Stomach (tissue), 8 donors: ENCODE measurements at regions not wholly inside any gene's neighbourhood (a gene's known extent, or its start where the extent isn't known, plus 50 kb on each side); places are given as distances from the start of the nearest gene placed in this dataset.

Source experiments
- DNase-seq, 2 donors: peaks; one replicate each; pipeline versions ENCODE4 v3.0.0 to v3.0.0-alpha.2; 2013 to 2019
- H3K27ac ChIP-seq, 5 donors: fragments of 200-600 bp in 4 of 5; sonication (generic) in 4 of 5; one replicate each; pipeline ENCODE4 v1.5.1; 2013 to 2019; ENCODE audit warnings: mild to moderate bottlenecking in 1 of 5, moderate library complexity in 1 of 5
- H3K27me3 ChIP-seq, 3 donors: fragments of 200-600 bp; sonication (generic); one replicate each; pipeline ENCODE4 v1.5.1; 2017 to 2019; ENCODE audit warnings: mixed run types in 1 of 3
- H3K36me3 ChIP-seq, 4 donors: fragments of 200-600 bp; sonication (generic); 1 replicate in 3 of 4; 2 replicates in 1 of 4; pipeline ENCODE4 v1.5.1; 2016 to 2019
- H3K4me1 ChIP-seq, 4 donors: fragments of 200-600 bp; sonication (generic); one replicate each; pipeline ENCODE4 v1.5.1; 2016 to 2019
- H3K4me3 ChIP-seq, 4 donors: fragments of 200-600 bp; sonication (generic) in 3 of 4; one replicate each; pipeline ENCODE4 v1.5.1; 2016 to 2019; ENCODE audit warnings: mild to moderate bottlenecking in 1 of 4
- H3K9me3 ChIP-seq, 4 donors: fragments of 200-600 bp; sonication (generic); one replicate each; pipeline ENCODE4 v1.5.1; 2016 to 2019
- EP300 ChIP-seq: sonication (generic); formaldehyde crosslinking; IDR thresholded peaks from one replicate; pipeline ENCODE4 v1.6.1; 2017; ENCODE audit warnings: antibody characterized with exemption
- POLR2A ChIP-seq, 4 donors: fragments of 450-650 bp; IDR thresholded peaks; one replicate each; pipeline ENCODE4 v1.6.1; 2016; ENCODE audit warnings: antibody characterized with exemption in 4 of 4, control low read depth in 2 of 4, mild to moderate bottlenecking in 1 of 4, moderate library complexity in 1 of 4
- POLR2AphosphoS5 ChIP-seq, 3 donors: sonication (generic); formaldehyde crosslinking; IDR thresholded peaks; one replicate each; pipeline ENCODE4 v1.6.1; 2016; ENCODE audit warnings: antibody characterized with exemption in 3 of 3
- WGBS, 5 donors: extraction: QIAGEN DNeasy Blood & Tissue Kit in 3 of 5; methylation state at CpG; one replicate each; pipeline versions ENCODE4 v1.1.5 to v1.1.7; 2013 to 2018; 5-methylcytosine and 5-hydroxymethylcytosine counted together
- intact Hi-C: fragments of 100-400 bp; cut with DNase I; formaldehyde crosslinking; loops from one replicate; pipeline ENCODE4 v1.15.1; 2023; ENCODE audit warnings: low total_unique reads
- TF ChIP-seq, protein P1 (sequence below), 7 experiments: fragments of 450-650 bp in 4 of 7; fragments of 200-600 bp in 3 of 7; sonication (generic) in 3 of 7; IDR thresholded peaks; one replicate each; pipeline ENCODE4 v1.5.1; 2016 to 2019; ENCODE audit warnings: antibody characterized with exemption in 7 of 7, control low read depth in 2 of 7, mild to moderate bottlenecking in 1 of 7
- donor health status: healthy with polysubstance abuse.
- donor health status: Bipolar disorder and iron deficiency.
- donor health status: healthy.

GRCh38 chr10:6881987-6882386, 301.9 kb upstream of the PRKCQ start:
- H3K27me3 ChIP-seq, result peaks cover 0 to 17% (median 4%) of the 10 kb centered on the region in 3 donors
- no peaks in the 10 kb centered on the region for H3K9me3 ChIP-seq
- TF ChIP-seq POLR2AphosphoS5 (IDR thresholded peaks at IDR 0.05) (no peak), POLR2A (IDR thresholded peaks at IDR 0.05) (no peak), EP300 (no peak)
- TF ChIP-seq, protein P1, sequence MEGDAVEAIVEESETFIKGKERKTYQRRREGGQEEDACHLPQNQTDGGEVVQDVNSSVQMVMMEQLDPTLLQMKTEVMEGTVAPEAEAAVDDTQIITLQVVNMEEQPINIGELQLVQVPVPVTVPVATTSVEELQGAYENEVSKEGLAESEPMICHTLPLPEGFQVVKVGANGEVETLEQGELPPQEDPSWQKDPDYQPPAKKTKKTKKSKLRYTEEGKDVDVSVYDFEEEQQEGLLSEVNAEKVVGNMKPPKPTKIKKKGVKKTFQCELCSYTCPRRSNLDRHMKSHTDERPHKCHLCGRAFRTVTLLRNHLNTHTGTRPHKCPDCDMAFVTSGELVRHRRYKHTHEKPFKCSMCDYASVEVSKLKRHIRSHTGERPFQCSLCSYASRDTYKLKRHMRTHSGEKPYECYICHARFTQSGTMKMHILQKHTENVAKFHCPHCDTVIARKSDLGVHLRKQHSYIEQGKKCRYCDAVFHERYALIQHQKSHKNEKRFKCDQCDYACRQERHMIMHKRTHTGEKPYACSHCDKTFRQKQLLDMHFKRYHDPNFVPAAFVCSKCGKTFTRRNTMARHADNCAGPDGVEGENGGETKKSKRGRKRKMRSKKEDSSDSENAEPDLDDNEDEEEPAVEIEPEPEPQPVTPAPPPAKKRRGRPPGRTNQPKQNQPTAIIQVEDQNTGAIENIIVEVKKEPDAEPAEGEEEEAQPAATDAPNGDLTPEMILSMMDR (IDR thresholded peaks at IDR 0.05), result no peak
- no peaks in the 10 kb centered on the region for H3K4me1 ChIP-seq
- intact Hi-C loops, result no loop called here
- no peaks in the 10 kb centered on the region for H3K36me3 ChIP-seq
- WGBS, 5 donors, result 45 to 93% (median 90%) methylated on average over 1 of the region's 1 CpG
- H3K4me3 ChIP-seq, result no peak overlapping the region
- H3K27ac ChIP-seq, result no peak overlapping the region
- no peak for DNase-seq

DNA sequence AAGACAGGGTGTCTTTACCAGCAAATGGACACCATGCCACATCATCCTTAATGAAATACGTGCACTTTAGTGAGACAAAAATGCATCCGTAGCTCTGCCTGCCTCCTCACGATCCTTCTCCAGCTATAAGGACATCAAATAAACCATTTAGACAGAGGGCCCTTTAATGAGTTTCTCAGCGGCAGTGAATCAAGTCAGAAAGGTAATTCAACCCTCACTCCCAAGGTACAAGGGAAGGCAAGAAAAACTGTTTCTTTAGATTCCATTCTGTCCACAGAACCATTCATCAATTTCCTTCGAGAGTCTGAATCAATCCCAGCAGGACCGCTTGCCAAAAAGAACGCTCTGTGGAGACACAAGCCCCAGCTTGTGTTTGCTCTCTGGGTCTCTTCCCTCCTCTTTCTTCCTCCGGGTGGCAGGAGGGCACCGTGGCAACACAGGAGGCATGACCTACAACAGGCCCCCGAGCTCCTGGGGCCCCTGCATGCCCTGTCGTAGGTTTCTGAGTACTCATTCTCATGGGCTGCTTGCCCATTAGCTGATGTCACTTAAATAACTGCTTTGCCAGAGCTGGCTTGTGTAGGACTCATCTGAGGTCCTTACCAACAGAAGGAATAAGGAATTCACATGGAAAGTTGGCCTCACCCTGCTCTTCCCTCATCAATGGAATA, 297.8 kb upstream of the PRKCQ start:
- intact Hi-C loops, result no loop called here
- no peaks in the 10 kb centered on the region for H3K36me3 ChIP-seq
- WGBS, 5 donors, result 35 to 46% (median 39%) methylated on average over 11 of the region's 11 CpGs
- H3K4me3 ChIP-seq, result no peak overlapping the region
- DNase-seq, result peak in 1 of 2 donors; percentile 44
- no peak overlapping the region for H3K27ac ChIP-seq
- H3K4me1 ChIP-seq, result no peaks in the 10 kb centered on the region
- H3K9me3 ChIP-seq, result no peaks in the 10 kb centered on the region
- H3K27me3 ChIP-seq, result peaks cover 0 to 28% (median 4%) of the 10 kb centered on the region in 3 donors
- TF ChIP-seq POLR2AphosphoS5 (IDR thresholded peaks at IDR 0.05) (no peak), EP300 (no peak), POLR2A (IDR thresholded peaks at IDR 0.05) (no peak)
- TF ChIP-seq, protein P1 (IDR thresholded peaks at IDR 0.05), result no peak

DNA sequence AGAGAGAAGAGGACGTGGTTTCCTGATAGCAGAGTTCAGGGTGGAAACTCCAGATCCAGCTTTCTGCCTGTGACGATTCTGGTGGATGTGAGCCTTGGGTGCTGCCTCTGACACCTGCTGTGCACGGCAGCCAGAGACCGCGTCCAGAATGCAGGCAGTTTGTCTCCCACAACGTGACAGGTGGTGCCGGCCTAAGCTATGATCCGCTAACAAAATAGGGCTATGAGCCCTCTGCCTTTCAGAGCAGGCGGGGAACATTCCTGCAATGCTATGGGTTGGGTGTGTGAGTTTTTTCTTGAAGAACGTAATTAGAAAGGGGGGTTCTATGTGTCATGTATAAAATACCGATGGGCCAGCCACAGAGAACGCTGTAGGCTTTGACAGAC, 297.3 kb upstream of the PRKCQ start:
- H3K9me3 ChIP-seq, result no peaks in the 10 kb centered on the region
- no peak for TF ChIP-seq POLR2A (IDR thresholded peaks at IDR 0.05)
- TF ChIP-seq EP300, result no peak
- TF ChIP-seq, protein P1 (IDR thresholded peaks at IDR 0.05), result no peak
- no peak for TF ChIP-seq POLR2AphosphoS5 (IDR thresholded peaks at IDR 0.05)
- WGBS, 5 donors, result 58 to 70% (median 65%) methylated on average over 12 of the region's 12 CpGs
- intact Hi-C loops, result no loop called here
- peaks cover 0 to 28% (median 4%) of the 10 kb centered on the region in 3 donors for H3K27me3 ChIP-seq
- H3K4me1 ChIP-seq, result no peaks in the 10 kb centered on the region
- no peak overlapping the region for H3K4me3 ChIP-seq
- DNase-seq, result peak in 1 of 2 donors; percentile 52
- H3K27ac ChIP-seq, result no peak overlapping the region
- H3K36me3 ChIP-seq, result no peaks in the 10 kb centered on the region

DNA sequence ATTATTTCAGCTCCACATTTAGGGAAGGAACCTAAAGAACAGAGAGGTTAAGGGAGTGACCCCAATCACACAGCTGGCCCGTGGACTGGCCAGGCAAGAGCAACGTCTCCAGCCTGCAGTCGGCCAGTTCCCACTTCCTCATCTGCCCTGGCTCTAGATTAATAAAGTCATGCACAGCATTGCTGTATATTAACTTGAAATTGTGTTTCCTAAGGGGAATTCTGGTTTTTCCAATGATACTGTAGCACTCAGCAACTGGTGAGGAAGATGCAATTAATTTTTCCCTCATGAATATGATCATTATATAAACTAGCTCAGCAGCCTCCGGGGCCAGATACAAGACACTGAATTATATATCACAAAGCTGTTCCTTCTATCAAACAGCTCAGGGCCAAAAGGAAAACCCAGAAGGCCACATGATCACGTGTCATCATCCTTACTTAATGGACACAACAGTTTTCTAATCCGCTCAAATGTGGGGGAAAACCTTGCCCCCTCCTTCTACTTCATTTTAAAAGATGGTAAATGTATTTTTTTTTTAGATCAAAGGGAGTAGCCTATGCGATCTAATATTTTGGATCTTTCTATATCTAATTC, 295.3 kb upstream of the PRKCQ start:
- TF ChIP-seq, protein P1 (IDR thresholded peaks at IDR 0.05), result no peak
- TF ChIP-seq POLR2A (IDR thresholded peaks at IDR 0.05) (no peak), EP300 (no peak), POLR2AphosphoS5 (IDR thresholded peaks at IDR 0.05) (no peak)
- WGBS, 5 donors, result 61 to 66% (median 66%) methylated on average over 7 of the region's 7 CpGs
- peak in 1 of 2 donors; percentile 75 for DNase-seq
- no peaks in the 10 kb centered on the region for H3K4me1 ChIP-seq
- H3K36me3 ChIP-seq, result no peaks in the 10 kb centered on the region
- H3K9me3 ChIP-seq, result no peaks in the 10 kb centered on the region
- no peak overlapping the region for H3K27ac ChIP-seq
- H3K4me3 ChIP-seq, result no peak overlapping the region
- H3K27me3 ChIP-seq, result peaks cover 0 to 28% (median 4%) of the 10 kb centered on the region in 3 donors
- intact Hi-C loops, result no loop called here
